ENCODE measurements at regions not wholly inside any gene's neighbourhood (a gene's known extent, or its start where the extent isn't known, plus 50 kb on each side); places are given as distances from the start of the nearest gene placed in this dataset.

DNA sequence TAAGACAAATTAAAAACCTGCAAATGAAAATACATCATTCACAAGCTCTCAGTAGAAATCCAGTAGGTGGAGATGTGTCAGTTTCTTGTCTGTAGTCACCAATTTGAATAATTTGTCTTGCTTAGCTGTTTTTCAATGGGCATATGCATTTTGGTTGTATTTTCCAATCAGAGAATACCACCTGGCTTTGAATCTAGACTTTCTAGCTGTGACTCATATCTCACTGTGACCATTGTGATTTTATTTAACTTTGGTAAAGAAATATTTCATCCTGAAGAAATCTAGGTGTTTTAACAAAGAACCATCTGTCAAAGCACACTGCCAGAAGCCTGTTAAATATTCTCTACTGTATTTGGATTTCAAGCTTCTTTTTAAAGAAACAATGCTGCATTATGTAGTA lies 1650.6 kb upstream of the IGFBP7 start:
- TF ChIP-seq, protein P1, sequence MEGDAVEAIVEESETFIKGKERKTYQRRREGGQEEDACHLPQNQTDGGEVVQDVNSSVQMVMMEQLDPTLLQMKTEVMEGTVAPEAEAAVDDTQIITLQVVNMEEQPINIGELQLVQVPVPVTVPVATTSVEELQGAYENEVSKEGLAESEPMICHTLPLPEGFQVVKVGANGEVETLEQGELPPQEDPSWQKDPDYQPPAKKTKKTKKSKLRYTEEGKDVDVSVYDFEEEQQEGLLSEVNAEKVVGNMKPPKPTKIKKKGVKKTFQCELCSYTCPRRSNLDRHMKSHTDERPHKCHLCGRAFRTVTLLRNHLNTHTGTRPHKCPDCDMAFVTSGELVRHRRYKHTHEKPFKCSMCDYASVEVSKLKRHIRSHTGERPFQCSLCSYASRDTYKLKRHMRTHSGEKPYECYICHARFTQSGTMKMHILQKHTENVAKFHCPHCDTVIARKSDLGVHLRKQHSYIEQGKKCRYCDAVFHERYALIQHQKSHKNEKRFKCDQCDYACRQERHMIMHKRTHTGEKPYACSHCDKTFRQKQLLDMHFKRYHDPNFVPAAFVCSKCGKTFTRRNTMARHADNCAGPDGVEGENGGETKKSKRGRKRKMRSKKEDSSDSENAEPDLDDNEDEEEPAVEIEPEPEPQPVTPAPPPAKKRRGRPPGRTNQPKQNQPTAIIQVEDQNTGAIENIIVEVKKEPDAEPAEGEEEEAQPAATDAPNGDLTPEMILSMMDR (IDR thresholded peaks at IDR 0.05; ENCODE audit: low read depth, low read length, poor library complexity, severe bottlenecking), result no peak
- no peak for TF ChIP-seq EZH2phosphoT487 (IDR thresholded peaks at IDR 0.05; ENCODE audit: borderline replicate concordance, low read length)

All from DOHH2 (cell line).